ENCODE measurements at regions not wholly inside any gene's neighbourhood (a gene's known extent, or its start where the extent isn't known, plus 50 kb on each side); places are given as distances from the start of the nearest gene placed in this dataset.

- Histone ChIP-seq H3K27ac (no peak overlapping the region), H3K9me3 (no peaks in the 10 kb centered on the region), H3K4me1 (ENCODE audit: insufficient read depth) (peaks cover 10% of the 10 kb centered on the region), H3K27me3 (no peaks in the 10 kb centered on the region), H3K36me3 (no peaks in the 10 kb centered on the region), H3K4me3 (no peak overlapping the region)
- WGBS, 3 donors: 81 to 87% (median 85%) methylated on average over 6 of the region's 6 CpGs
- no peak for TF ChIP-seq CTCF (IDR thresholded peaks at IDR 0.05)
- no peak for TF ChIP-seq EP300 (IDR thresholded peaks at IDR 0.05)
- TF ChIP-seq POLR2A (IDR thresholded peaks at IDR 0.05): no peak
- intact Hi-C loops (cut with DNase I): no loop called here
- DNase-seq: no peak
Measured at GRCh38 chr15:69661446-69661845, 208.8 kb downstream of the RPLP1 start.

GRCh38 chr15:69661871-69662644, 209.4 kb downstream of the RPLP1 start:
- H3K36me3 ChIP-seq: no peaks in the 10 kb centered on the region
- H3K27ac ChIP-seq: no peak overlapping the region
- 71 to 80% (median 72%) methylated on average over 9 of the region's 9 CpGs for WGBS, 3 donors
- DNase-seq: no peak
- intact Hi-C loops (cut with DNase I): no loop called here
- TF ChIP-seq EP300 (IDR thresholded peaks at IDR 0.05) (no peak), POLR2A (IDR thresholded peaks at IDR 0.05) (no peak), CTCF (IDR thresholded peaks at IDR 0.05) (no peak)
- H3K4me1 ChIP-seq (ENCODE audit: insufficient read depth): peaks cover 10% of the 10 kb centered on the region
- no peaks in the 10 kb centered on the region for H3K9me3 ChIP-seq
- H3K27me3 ChIP-seq: no peaks in the 10 kb centered on the region
- no peak overlapping the region for H3K4me3 ChIP-seq

- intact Hi-C loops (cut with DNase I): no loop called here
- no peak for TF ChIP-seq POLR2A (IDR thresholded peaks at IDR 0.05)
- no peak for TF ChIP-seq EP300 (IDR thresholded peaks at IDR 0.05)
- TF ChIP-seq CTCF (IDR thresholded peaks at IDR 0.05): no peak
Measured at GRCh38 chr15:69662645-69663000, 210.0 kb downstream of the RPLP1 start.

GRCh38 chr15:69663441-69663840, 210.8 kb downstream of the RPLP1 start:
- no peak overlapping the region for H3K27ac ChIP-seq
- no peaks in the 10 kb centered on the region for H3K27me3 ChIP-seq
- H3K36me3 ChIP-seq: no peaks in the 10 kb centered on the region
- TF ChIP-seq EP300 (IDR thresholded peaks at IDR 0.05) (no peak), CTCF (IDR thresholded peaks at IDR 0.05) (no peak), POLR2A (IDR thresholded peaks at IDR 0.05) (no peak)
- H3K4me3 ChIP-seq: no peak overlapping the region
- no peaks in the 10 kb centered on the region for H3K9me3 ChIP-seq
- DNase-seq: no peak
- peaks cover 10% of the 10 kb centered on the region for H3K4me1 ChIP-seq (ENCODE audit: insufficient read depth)
- intact Hi-C loops (cut with DNase I): no loop called here

More at GRCh38 chr15:69662645-69663000, 210.0 kb downstream of the RPLP1 start:
- no peaks in the 10 kb centered on the region for H3K36me3 ChIP-seq
- H3K27me3 ChIP-seq: no peaks in the 10 kb centered on the region
- WGBS, 3 donors: 86 to 94% (median 91%) methylated on average over 4 of the region's 4 CpGs
- no peaks in the 10 kb centered on the region for H3K9me3 ChIP-seq
- peaks cover 10% of the 10 kb centered on the region for H3K4me1 ChIP-seq (ENCODE audit: insufficient read depth)
- no peak overlapping the region for H3K4me3 ChIP-seq
- H3K27ac ChIP-seq: no peak overlapping the region
- no peak for DNase-seq
